D721Med (cell line): ENCODE measurements at regions not wholly inside any gene's neighbourhood (a gene's known extent, or its start where the extent isn't known, plus 50 kb on each side); places are given as distances from the start of the nearest gene placed in this dataset.

Experiments used
- DNase-seq: peaks from one replicate; pipeline ENCODE4 v3.0.0; 2011; ENCODE audit warnings: low spot score; ENCODE audit not compliant: insufficient read length
- FAIRE-seq: peaks from 2 replicates; lab custom pipeline; 2011; peaks lifted over from hg19 to GRCh38; lab: Jason Lieb, UNC
- TF ChIP-seq, protein P1 (sequence below): IDR thresholded peaks from 2 replicates; pipeline ENCODE4 v1.5.1; 2012; ENCODE audit warnings: mild to moderate bottlenecking, control low read depth; ENCODE audit not compliant: insufficient read depth; ENCODE audit errors: missing control alignments

DNA sequence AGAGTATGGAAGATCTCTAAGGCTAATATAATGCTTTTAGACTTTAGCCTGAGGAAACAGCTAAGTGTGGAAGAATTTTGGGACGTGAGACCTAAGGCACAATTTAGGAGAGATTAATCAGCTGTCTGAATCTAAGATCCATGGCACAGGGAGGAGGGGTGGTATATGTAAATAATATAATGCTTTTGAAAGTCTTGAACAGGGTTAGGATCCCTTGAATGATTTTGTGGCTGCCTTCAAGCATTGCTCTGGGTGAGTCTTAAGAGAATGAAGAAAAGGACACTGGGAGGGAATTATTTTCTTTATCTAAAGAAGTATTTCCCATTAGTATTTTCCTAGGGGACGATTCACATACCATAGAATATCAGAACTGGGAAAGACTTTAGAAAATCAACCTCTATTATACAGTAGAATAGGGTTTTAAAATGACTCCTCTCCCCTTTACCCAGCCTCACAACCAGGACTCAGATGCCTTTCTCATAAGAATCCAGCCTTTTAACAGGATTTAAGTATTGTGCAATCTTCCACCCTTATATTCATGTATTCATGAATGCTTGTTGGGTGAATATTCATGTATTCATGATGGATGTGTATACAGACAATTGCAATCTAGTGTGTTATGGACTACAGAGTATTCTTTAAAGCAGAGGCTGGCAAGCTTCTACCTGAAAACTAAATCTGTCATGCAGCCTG, 664.2 kb upstream of the CPEB2 start:
- FAIRE-seq (no peak), DNase-seq (no peak)
- TF ChIP-seq, protein P1, sequence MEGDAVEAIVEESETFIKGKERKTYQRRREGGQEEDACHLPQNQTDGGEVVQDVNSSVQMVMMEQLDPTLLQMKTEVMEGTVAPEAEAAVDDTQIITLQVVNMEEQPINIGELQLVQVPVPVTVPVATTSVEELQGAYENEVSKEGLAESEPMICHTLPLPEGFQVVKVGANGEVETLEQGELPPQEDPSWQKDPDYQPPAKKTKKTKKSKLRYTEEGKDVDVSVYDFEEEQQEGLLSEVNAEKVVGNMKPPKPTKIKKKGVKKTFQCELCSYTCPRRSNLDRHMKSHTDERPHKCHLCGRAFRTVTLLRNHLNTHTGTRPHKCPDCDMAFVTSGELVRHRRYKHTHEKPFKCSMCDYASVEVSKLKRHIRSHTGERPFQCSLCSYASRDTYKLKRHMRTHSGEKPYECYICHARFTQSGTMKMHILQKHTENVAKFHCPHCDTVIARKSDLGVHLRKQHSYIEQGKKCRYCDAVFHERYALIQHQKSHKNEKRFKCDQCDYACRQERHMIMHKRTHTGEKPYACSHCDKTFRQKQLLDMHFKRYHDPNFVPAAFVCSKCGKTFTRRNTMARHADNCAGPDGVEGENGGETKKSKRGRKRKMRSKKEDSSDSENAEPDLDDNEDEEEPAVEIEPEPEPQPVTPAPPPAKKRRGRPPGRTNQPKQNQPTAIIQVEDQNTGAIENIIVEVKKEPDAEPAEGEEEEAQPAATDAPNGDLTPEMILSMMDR = no peak

DNA sequence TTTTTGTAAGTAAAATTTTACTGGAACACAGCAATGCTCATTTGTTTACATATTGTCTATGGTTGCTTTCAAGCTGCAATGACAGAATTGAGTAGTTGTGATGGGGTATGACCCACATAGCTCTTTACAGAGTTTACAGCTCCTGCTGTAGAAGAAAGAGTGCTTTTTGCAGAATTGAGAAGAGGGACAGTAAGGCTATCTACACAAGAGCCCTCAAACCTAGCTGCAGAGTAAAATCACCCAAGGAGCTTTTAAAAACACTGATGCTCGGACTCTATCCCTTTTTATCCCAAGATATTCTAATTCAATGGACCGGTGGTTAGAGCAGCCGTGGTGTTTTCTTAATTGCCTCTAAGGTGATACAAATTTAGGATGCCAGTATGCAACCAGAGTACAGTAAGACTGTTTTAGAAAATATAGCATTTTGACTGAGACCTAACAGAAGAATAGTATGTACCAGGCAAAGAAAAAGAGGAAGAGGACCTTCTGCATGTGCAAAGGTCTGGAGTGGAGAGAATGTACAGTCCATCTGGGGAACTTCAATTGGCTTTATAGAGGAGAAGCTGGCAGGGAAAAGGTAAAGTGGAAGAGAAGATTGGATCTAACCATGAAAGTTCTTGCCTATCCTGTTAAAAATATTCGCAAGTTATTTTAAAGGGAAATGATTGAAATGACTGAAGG, 663.6 kb upstream of the CPEB2 start:
- TF ChIP-seq, protein P1 = no peak
- FAIRE-seq = no peak
- DNase-seq = no peak

DNA sequence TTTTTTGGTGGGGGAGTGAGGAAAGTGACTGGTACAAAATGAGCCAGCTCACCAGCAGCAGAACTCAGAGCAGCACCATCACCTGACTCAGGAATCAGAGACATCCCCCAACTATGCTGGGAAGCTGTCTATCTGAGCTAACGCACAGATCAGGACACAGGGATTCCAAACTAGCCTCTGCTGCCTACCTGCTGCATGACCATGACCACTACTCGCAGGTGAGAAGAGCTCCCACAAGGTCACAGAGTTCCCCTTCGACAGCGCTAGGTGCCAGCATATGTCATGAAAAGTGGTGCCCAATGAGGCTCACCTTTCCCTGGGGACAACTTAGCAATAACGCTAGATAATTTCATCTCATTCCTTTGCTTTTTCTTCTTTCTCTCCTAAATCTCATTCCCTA, 662.6 kb upstream of the CPEB2 start:
- TF ChIP-seq, protein P1 = no peak
- FAIRE-seq (no peak), DNase-seq (no peak)

DNA sequence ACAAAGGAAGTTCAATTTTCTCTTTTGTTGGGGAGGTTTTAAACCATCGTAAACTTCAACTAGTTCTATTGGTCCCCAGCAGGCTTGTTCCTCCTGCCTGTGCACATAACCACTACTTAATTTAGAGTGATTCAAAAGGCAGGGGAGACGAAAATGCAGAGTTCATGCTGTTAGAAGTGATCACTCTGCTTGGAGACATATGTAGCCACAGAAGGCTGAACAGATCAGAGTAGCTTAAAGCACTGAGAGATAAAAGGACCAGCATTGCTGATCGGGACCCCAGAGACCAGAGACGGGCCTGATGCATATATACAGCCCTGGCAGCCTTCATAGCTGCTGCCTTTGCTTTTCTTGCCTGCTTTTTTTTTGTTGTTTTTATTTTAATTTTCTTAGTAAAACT, 662.0 kb upstream of the CPEB2 start:
- TF ChIP-seq, protein P1 = no peak
- no peak for DNase-seq
- FAIRE-seq = no peak

DNA sequence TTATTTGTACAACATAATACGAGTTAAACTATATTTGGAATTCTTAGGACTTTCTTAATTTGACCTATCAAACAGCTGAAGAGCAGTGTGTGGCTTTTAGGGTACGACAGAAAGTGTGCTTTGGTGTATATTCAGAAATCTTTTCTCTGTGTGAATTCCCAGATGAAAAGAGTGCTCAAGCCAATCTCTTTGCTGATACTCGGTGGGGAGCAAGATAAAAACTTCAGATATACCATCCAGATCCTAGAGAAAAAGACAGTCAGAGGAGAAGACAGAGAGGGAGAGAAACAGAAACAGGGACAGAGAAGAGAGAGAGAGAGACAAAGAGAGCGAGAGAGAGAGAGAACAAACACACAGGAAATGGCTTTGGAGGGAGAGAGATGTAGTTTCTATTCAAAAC, 658.3 kb upstream of the CPEB2 start:
- no peak for DNase-seq
- FAIRE-seq = no peak
- TF ChIP-seq, protein P1 = no peak

DNA sequence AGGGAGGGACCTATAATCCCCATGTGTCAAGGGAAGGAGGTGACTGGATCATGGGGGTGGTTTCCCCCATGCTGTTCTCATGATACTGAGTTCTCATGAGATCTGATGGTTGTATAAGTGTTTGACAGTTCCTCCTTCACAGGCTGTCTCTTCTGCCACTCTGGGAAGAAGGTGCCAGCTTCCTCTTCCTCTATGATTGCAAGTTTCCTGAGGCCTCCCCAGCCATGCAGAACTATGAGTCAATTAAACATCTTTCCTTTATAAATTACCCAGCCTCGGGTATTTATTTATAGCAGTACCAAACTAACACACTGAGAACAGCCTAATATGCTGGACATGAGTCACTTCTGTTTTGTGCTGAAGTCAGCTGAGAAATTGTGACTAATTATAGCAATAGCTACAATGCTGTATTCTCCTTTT, 656.9 kb upstream of the CPEB2 start:
- DNase-seq = no peak
- TF ChIP-seq, protein P1 = no peak
- no peak for FAIRE-seq

DNA sequence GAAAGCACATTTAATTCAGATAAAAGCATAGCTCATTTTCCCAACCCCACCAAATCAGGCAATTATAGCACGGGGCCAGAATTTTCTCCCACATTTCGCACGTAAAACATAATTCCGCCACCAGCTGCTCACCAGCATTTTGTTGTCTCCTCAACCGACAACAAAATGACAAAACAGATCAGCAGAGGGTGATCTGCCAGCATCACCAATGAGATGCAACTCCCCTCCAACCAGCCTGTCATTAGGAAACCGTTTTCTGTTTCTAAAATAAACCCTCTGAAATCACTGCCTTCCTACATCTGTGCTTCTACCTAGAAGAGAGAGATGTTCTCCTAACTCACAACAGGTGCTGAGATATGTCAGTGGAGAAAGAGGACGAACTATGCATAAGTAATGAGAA, 654.8 kb upstream of the CPEB2 start:
- FAIRE-seq (no peak), DNase-seq (no peak)
- TF ChIP-seq, protein P1 = no peak
